ENCODE measurements at regions not wholly inside any gene's neighbourhood (a gene's known extent, or its start where the extent isn't known, plus 50 kb on each side); places are given as distances from the start of the nearest gene placed in this dataset.

DNA sequence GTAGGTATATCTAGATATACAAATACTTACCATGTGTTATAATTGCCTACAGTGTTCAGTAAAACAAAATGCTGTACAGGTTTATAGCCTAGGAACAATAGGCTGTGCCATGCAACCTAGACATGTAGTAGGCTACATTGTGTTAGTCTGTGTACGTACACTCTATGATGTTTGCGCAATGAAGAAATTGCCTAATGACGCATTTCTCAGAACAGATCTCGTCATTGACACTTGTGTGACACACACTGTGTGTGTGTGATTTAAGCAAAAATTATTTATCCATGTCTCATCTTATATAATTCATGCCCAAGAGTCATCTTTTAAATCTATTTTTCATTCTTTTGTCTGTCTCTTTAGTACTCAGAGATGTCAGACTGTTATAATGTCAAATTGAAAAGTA lies 1888.8 kb upstream of the PCDH20 start:
- TF ChIP-seq, protein P1, sequence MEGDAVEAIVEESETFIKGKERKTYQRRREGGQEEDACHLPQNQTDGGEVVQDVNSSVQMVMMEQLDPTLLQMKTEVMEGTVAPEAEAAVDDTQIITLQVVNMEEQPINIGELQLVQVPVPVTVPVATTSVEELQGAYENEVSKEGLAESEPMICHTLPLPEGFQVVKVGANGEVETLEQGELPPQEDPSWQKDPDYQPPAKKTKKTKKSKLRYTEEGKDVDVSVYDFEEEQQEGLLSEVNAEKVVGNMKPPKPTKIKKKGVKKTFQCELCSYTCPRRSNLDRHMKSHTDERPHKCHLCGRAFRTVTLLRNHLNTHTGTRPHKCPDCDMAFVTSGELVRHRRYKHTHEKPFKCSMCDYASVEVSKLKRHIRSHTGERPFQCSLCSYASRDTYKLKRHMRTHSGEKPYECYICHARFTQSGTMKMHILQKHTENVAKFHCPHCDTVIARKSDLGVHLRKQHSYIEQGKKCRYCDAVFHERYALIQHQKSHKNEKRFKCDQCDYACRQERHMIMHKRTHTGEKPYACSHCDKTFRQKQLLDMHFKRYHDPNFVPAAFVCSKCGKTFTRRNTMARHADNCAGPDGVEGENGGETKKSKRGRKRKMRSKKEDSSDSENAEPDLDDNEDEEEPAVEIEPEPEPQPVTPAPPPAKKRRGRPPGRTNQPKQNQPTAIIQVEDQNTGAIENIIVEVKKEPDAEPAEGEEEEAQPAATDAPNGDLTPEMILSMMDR (IDR thresholded peaks at IDR 0.05; ENCODE audit: extremely low read depth, low read depth, low read length), result no peak
- H3K4me1 ChIP-seq (ENCODE audit: insufficient read depth, low read length), result no peaks in the 10 kb centered on the region
- no peak overlapping the region for H3K4me3 ChIP-seq (ENCODE audit: insufficient read depth, low read length)
- no peak overlapping the region for H2AFZ ChIP-seq (ENCODE audit: low read length)
- no peaks in the 10 kb centered on the region for H3K79me2 ChIP-seq (ENCODE audit: insufficient read depth, low read length)
- no peak for DNase-seq (ENCODE audit: insufficient read length, low spot score, missing footprints)
- H3K27ac ChIP-seq (ENCODE audit: low read depth, low read length), result no peak overlapping the region
- no peaks in the 10 kb centered on the region for H3K36me3 ChIP-seq (ENCODE audit: insufficient read depth, low read length)
- H3K4me2 ChIP-seq (ENCODE audit: insufficient read depth, low read length), result no peak overlapping the region
- H3K9me3 ChIP-seq (ENCODE audit: low read depth, low read length), result no peaks in the 10 kb centered on the region
- H4K20me1 ChIP-seq (ENCODE audit: insufficient read depth, low read length), result no peaks in the 10 kb centered on the region
- no peaks in the 10 kb centered on the region for H3K27me3 ChIP-seq (ENCODE audit: insufficient read depth, low read length)

DNA sequence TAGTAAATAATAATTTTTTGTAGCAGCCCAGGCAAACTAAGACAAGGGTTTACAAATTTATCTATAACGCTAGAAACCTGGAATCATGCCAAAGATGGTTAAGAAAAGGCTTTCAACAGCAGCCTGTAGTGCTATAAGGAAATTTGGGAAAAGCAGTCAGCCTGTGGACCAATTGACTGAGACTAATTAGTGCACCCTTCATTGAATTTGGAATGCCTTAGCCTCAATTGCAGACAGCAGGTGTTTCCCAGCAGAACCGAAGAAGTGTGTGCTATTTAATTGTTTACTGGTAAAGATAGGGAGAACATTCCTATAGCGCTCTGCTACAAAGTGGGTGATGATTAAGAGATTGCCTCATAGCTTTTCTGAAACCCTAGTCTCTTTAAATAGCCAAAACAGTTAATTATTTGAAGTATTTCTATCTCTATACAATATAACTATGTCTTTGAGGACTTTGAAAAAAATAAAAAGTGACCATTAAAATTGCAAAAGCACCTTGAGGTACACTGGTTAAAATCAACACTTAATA lies 1884.3 kb upstream of the PCDH20 start:
- Histone ChIP-seq H3K4me1 (ENCODE audit: insufficient read depth, low read length) (no peaks in the 10 kb centered on the region), H3K4me3 (ENCODE audit: insufficient read depth, low read length) (no peak overlapping the region), H2AFZ (ENCODE audit: low read length) (no peak overlapping the region), H3K4me2 (ENCODE audit: insufficient read depth, low read length) (no peak overlapping the region), H3K9me3 (ENCODE audit: low read depth, low read length) (no peaks in the 10 kb centered on the region), H3K27ac (ENCODE audit: low read depth, low read length) (no peak overlapping the region), H3K36me3 (ENCODE audit: insufficient read depth, low read length) (no peaks in the 10 kb centered on the region), H3K27me3 (ENCODE audit: insufficient read depth, low read length) (no peaks in the 10 kb centered on the region), H3K79me2 (ENCODE audit: insufficient read depth, low read length) (no peaks in the 10 kb centered on the region), H4K20me1 (ENCODE audit: insufficient read depth, low read length) (no peaks in the 10 kb centered on the region)
- DNase-seq (ENCODE audit: insufficient read length, low spot score, missing footprints), result no peak
- TF ChIP-seq, protein P1 (IDR thresholded peaks at IDR 0.05; ENCODE audit: extremely low read depth, low read depth, low read length), result no peak

DNA sequence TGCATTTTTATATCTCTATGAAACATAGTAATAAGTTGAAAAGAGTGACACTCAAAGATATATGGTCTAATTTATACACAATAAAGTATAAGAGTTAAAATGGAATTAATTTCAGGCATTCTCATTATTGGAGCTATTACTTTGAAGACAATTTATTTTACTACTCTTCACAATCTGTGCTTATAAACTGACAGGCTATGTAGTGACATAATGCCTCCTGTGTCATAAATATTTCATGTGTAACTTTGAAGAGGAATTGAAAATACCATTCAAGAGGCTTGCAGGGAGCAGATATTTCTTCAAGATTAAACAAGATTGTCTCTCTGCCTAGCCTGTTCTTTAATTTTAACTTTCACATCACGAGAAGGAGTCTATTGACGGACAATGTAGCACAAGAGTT lies 1881.5 kb upstream of the PCDH20 start:
- no peaks in the 10 kb centered on the region for H3K4me1 ChIP-seq (ENCODE audit: insufficient read depth, low read length)
- no peaks in the 10 kb centered on the region for H3K27me3 ChIP-seq (ENCODE audit: insufficient read depth, low read length)
- H3K9me3 ChIP-seq (ENCODE audit: low read depth, low read length), result no peaks in the 10 kb centered on the region
- no peaks in the 10 kb centered on the region for H4K20me1 ChIP-seq (ENCODE audit: insufficient read depth, low read length)
- H3K79me2 ChIP-seq (ENCODE audit: insufficient read depth, low read length), result no peaks in the 10 kb centered on the region
- no peak overlapping the region for H2AFZ ChIP-seq (ENCODE audit: low read length)
- no peak overlapping the region for H3K4me2 ChIP-seq (ENCODE audit: insufficient read depth, low read length)
- no peak for DNase-seq (ENCODE audit: insufficient read length, low spot score, missing footprints)
- no peaks in the 10 kb centered on the region for H3K36me3 ChIP-seq (ENCODE audit: insufficient read depth, low read length)
- TF ChIP-seq, protein P1 (IDR thresholded peaks at IDR 0.05; ENCODE audit: extremely low read depth, low read depth, low read length), result no peak
- H3K4me3 ChIP-seq (ENCODE audit: insufficient read depth, low read length), result no peak overlapping the region
- H3K27ac ChIP-seq (ENCODE audit: low read depth, low read length), result no peak overlapping the region

DNA sequence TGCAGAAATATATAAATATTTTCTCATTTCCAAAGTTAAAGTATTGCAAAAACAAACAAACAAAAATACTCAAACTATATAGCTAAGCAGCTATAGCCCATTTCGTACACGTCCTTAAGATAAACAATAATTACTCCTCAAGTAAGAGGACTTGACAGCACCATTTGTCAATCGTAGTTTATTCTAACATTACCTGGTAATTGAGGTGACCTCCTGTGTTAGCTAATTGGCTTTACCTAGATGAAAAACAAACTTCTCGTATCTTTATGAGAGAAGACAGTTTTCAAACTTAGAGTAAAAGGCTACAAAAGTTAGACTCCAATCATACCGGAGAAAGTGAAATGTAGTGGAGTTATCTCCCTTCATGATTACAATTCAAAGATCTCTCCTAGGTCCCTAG lies 1876.1 kb upstream of the PCDH20 start:
- Histone ChIP-seq H3K4me1 (ENCODE audit: insufficient read depth, low read length) (no peaks in the 10 kb centered on the region), H3K36me3 (ENCODE audit: insufficient read depth, low read length) (no peaks in the 10 kb centered on the region), H3K27me3 (ENCODE audit: insufficient read depth, low read length) (no peaks in the 10 kb centered on the region), H3K79me2 (ENCODE audit: insufficient read depth, low read length) (no peaks in the 10 kb centered on the region), H3K27ac (ENCODE audit: low read depth, low read length) (no peak overlapping the region), H3K9me3 (ENCODE audit: low read depth, low read length) (no peaks in the 10 kb centered on the region), H3K4me2 (ENCODE audit: insufficient read depth, low read length) (no peak overlapping the region), H3K4me3 (ENCODE audit: insufficient read depth, low read length) (no peak overlapping the region), H4K20me1 (ENCODE audit: insufficient read depth, low read length) (no peaks in the 10 kb centered on the region), H2AFZ (ENCODE audit: low read length) (peak overlapping the region; percentile 67)
- TF ChIP-seq, protein P1 (IDR thresholded peaks at IDR 0.05; ENCODE audit: extremely low read depth, low read depth, low read length), result no peak
- DNase-seq (ENCODE audit: insufficient read length, low spot score, missing footprints), result no peak

Measured in osteoblast (primary cell).